Inflammatory macrophage treated with lipopolysaccharide for 4 hours (primary cell): ENCODE measurements at regions not wholly inside any gene's neighbourhood (a gene's known extent, or its start where the extent isn't known, plus 50 kb on each side); places are given as distances from the start of the nearest gene placed in this dataset.
"Not testable (repeated sequence)": the region's sequence is repeated elsewhere in the genome, so short reads cannot be mapped to it uniquely, and the experiment has no call there.

Source experiments
- DNase-seq: peaks from one replicate; pipeline ENCODE4 v3.0.0-alpha.2; 2020

DNA sequence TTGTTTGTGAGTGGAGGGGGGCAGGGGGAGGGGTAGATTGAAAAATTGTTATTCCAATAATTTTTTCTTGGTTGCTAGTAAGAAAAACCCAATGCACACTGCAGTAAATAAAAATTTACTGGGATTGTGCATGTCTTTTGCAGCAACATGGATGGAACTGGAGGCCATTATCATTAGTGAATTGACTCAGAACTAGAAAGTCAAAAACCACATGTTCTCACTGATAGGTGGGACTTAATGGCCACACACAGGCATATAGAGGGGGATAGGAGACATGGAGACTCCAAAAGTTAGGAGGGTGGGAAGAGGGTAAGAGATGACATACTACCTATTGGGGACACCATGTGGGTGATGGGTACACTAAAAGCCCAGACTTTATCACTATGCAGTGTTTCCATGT lies 67.2 kb downstream of the BUB3 start:
- no peak for DNase-seq

- no peak for DNase-seq
Measured at GRCh38 chr10:123222832-123223231, 68.6 kb downstream of the BUB3 start.

DNA sequence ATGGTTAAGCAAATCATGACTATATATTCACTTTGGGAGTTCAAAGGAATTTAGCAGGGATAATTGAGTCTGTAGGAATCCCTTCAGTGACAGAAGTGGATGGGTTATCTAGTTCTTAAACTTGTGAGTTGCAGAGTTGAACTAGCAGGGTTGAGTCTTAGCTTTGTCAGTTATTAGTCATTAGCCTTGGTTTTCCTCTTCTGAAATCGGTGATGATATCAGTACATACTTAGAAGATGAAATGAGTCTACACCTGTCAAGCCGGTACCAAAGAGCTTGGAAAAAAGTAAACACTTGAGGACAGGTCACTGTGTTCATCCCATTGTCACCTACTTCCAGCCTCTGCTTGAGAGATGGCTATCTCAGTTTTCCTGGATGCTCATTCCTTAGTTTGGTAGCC lies 73.5 kb downstream of the BUB3 start:
- DNase-seq: no peak

- no peak for DNase-seq
Measured at GRCh38 chr10:123229927-123230630, 75.9 kb downstream of the BUB3 start.

- DNase-seq: not testable (repeated sequence)
Measured at GRCh38 chr10:123232879-123233278, 78.7 kb downstream of the BUB3 start.

DNA sequence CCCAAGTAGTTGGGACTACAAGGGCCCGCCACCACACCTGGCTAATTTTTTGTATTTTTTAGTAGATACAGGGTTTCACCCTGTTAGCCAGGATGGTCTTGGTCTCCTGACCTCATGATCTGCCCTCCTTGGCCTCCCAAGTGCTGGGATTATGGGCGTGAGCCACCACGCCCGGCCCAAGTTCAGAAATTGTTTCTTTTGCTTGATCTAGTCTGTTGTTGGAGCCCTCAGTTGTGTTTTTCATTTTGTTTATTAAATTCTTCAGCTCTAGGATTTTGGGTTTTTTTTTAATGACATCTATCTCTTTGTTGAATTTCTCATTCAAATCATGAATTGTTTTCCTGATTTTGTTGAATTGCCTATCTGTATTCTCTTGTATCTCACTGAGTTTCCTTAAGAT lies 80.8 kb downstream of the BUB3 start:
- not testable (repeated sequence) for DNase-seq

GRCh38 chr10:123236126-123236525 lies 81.9 kb downstream of the BUB3 start:
- no peak for DNase-seq

- DNase-seq: no peak
Measured at GRCh38 chr10:123240250-123240649, 86.0 kb downstream of the BUB3 start.

DNA sequence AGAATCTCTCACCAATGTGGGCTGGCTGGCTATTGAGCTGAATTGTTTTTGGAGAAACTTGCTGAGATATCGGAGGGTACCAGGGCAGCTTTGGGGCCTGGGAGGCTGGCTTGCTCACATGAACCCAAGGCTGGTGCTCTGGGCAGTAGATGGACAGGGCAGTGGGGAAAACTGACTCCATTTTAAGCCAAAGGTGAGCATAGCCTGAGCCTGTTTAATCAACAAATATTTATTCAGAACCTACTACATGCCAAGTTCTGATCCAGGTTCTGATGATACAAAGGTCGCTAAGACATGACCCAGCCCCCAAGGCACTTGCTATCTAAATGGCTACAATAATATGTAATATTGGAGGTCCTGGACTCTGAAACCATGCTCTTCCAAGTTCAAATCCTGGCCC lies 86.6 kb downstream of the BUB3 start:
- no peak for DNase-seq

DNA sequence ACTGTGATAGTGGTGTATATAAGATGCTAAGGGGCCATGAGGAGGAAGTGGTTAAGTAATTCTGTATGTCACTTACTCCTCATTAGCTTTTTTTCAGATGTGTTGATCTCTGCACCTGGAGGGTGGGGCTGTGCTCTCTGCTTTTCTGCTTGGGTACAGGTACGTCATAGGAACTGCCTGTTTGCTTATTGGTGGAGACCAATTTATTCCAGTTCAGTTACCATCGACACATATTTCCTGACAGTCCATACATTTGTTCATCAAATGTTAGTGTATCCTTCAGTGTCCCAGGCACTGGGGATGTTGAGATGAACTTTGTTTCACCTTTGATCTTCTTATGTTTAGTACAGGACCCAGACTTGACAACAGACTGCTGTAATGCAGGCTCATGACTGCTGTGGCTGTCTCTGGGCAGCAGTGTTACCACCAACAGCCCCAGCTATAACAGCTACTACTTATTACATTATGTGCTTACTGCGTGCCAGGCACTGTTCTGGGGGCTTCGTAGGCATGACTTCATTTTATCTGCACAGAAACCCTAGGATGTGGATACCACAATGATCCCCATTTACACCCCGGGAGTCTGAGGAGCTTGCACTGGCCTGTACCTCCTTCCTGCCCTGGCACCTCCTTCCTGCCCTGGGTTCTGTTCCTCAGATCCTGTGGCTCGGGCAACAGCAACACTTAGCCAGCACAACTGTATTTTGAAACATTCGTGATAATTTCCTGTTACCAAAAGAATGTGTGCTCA lies 87.4 kb downstream of the BUB3 start:
- no peak for DNase-seq

- DNase-seq: no peak
Measured at GRCh38 chr10:123244747-123245146, 90.5 kb downstream of the BUB3 start.

- DNase-seq: no peak
Measured at GRCh38 chr10:123245264-123245663, 91.1 kb downstream of the BUB3 start.

- DNase-seq: no peak
Measured at GRCh38 chr10:123249894-123250293, 95.7 kb downstream of the BUB3 start.

- no peak for DNase-seq
Measured at GRCh38 chr10:123250640-123251039, 96.4 kb downstream of the BUB3 start.

GRCh38 chr10:123252779-123253178 lies 98.6 kb downstream of the BUB3 start:
- DNase-seq: no peak

DNA sequence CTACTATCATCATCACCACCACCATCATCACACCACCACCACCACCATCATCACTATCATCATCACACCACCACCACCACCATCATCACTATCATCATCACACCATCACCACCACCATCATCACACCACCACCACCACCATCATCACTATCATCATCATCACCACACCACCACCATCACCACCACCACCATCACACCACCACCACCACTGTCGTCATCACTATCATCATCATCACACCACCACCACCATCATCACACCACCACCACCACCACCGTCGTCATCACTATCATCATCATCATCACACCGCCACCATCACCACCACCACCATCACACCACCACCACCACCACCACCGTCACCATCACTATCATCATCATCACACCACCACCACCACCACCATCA lies 100.1 kb downstream of the BUB3 start:
- DNase-seq: not testable (repeated sequence)

- DNase-seq: no peak
Measured at GRCh38 chr10:123257904-123258456, 103.8 kb downstream of the BUB3 start.

DNA sequence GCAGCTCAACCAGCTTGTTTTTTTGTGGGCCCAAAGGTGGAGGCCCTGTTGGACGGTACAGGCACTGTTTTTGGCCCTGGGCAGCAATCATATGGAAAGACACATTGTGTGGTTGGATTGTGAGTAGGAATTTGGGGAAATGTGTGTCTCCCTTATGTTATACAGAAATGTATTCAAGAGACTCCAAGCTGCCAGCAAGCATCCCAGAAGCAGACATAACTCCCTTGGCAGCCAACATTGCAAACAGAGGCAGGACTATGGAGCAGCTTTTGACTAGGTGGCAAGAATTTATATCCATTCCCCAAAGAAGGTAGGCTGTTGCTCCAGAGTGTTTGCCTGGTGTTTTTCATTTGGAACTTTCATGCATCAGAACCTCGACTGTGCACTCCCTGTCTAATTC lies 104.9 kb downstream of the BUB3 start:
- DNase-seq: no peak

DNA sequence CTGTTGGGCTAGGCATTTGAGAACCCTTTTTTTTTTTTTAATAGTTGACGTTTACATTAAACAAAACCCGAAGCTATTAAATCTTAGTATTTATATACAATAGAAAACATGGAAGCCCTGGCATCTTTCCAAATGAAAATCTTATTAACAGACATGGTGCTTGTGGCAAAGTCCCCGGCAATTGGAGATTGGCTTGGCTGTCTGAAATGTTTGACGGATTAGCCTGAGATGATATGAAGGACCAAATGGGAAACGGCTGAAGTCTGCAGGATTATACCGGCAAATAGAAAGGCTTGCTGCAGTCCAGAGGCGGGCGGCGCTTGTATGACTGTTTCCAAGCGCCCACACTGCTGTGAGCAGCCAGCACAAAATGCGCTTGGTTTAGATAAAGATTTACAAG lies 105.6 kb downstream of the BUB3 start:
- DNase-seq: no peak

DNA sequence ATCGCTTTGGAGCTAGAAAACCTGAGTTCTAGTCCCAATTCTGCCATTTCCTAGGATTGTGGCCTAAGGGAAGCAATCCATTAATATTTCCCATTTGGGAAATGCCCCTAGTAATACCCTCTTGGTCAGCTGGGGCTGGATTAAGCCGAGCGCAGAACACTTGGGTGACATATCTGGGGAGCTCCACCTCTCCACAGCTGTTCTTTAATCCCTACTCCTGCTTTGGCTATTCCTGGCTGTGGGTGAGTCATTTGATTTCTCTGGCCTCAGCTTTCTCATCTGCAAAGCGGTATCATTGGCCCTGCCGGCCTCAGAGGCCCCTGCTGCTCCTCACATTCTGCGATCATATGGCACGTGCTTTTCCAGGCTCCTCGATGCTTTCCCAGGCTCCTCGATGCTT lies 108.3 kb downstream of the BUB3 start:
- DNase-seq: no peak

DNA sequence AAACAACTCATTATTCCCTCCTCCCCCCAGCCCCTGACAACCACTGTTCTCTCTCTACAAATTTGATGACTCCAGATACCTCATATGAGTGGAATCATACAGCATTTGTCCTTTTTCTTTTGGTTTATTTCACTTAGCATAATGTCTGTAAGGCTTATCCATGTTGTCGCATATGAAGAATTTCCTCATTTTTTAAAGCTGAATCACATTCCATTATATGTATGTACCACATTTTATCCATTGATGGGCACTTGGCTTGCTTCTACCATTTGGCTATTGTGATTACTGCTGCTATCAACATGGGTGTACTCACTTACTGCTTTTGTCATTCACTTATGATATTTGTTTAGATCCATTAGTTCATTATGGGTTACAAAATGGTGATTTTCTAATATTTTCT lies 112.8 kb downstream of the BUB3 start:
- no peak for DNase-seq

DNA sequence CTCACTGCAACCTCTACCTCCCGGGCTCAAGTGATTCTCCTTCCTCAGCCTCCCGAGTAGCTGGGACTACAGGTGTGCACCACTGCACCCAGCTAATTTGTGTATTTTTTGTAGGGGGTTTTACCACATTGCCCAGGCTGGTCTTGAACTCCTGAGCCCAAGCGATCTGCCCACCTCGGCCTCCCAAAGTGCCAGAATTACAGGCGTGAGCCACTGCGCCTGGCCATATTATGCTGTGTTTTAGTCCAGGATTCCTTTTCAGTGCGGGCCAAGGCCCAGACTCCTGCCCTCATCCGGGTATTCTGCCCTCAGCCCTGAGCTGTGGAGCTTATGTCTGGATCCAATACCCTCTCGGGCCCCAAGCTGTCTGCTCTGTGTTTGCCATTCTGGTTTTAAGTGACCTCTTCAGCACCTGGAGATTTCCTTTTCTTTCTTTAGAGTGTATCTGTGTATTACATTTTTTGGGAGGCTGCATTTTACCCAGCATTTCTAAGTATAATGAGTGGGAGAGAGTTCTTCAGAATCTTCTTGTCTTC lies 114.9 kb downstream of the BUB3 start:
- no peak for DNase-seq

GRCh38 chr10:123269675-123270074 lies 115.5 kb downstream of the BUB3 start:
- DNase-seq: no peak

DNA sequence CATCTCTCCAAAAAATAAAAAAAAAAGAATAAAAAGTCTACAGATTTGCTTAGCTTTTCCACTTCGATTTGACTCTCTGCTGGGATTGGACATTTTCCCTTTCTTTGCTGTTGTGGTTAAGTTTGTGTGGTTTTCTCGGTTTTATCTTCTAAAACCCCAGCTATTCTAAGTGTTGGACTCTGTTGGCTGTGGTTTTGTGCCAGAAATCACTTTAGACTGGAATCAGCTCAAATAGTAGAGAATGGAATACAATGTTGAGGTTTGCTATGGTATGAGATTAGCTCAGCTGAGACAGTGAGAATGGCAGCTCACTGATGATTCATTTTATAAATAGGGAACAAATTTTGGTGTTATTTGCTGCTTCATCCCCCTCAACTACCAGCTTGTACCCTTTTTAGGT lies 116.0 kb downstream of the BUB3 start:
- DNase-seq: no peak
